WTC11 (cell line): ENCODE measurements at regions not wholly inside any gene's neighbourhood (a gene's known extent, or its start where the extent isn't known, plus 50 kb on each side); places are given as distances from the start of the nearest gene placed in this dataset.

Experiments used
- ATAC-seq: fragments of 200-7000 bp; cut with Tn5 transposase; 2 replicates; pipeline ENCODE4 v1.10.0; 2021; ENCODE audit warnings: mild to moderate bottlenecking, moderate library complexity
- CTCF ChIA-PET: fragments of 300-600 bp; sonication (Branson Sonifier 250); formaldehyde crosslinking; loops from one replicate; lab custom pipeline; 2021; ENCODE audit warnings: antibody characterized with exemption; lab: Charles Lee
- POLR2A ChIA-PET: fragments of 350-600 bp; sonication (Branson Sonifier 250); formaldehyde crosslinking; loops from one replicate; lab custom pipeline; 2021; ENCODE audit warnings: antibody characterized with exemption; lab: Charles Lee
- DNase-seq: peaks from one replicate; pipeline ENCODE4 v3.0.0; 2021; ENCODE audit warnings: low spot score
- H3K27ac Mint-ChIP-seq: 2 replicates; pipeline ENCODE4 v1.8.0; 2021; ENCODE audit warnings: mixed read lengths
- H3K27me3 Mint-ChIP-seq: 2 replicates; pipeline ENCODE4 v1.8.0; 2021; ENCODE audit warnings: low read depth, mild to moderate bottlenecking, moderate library complexity, mixed read lengths
- H3K36me3 Mint-ChIP-seq: 2 replicates; pipeline ENCODE4 v1.8.0; 2021; ENCODE audit warnings: mixed read lengths
- H3K4me1 Mint-ChIP-seq: 2 replicates; pipeline ENCODE4 v1.8.0; 2022; ENCODE audit warnings: mixed read lengths
- H3K4me3 Mint-ChIP-seq: 2 replicates; pipeline ENCODE4 v1.8.0; 2021; ENCODE audit warnings: mild to moderate bottlenecking, moderate library complexity, mixed read lengths
- H3K9me3 Mint-ChIP-seq: 2 replicates; pipeline ENCODE4 v1.8.0; 2021; ENCODE audit warnings: mixed read lengths
- AR ChIP-seq: fragments of 250-450 bp; sonication (Bioruptor Pico); IDR thresholded peaks from 2 replicates; pipeline ENCODE4 v1.9.0; 2021; ENCODE audit warnings: mild to moderate bottlenecking
- CREB1 ChIP-seq: sonication (generic); formaldehyde crosslinking; IDR thresholded peaks from 2 replicates; pipeline ENCODE4 v1.8.0; 2023; ENCODE audit warnings: mild to moderate bottlenecking, missing genetic modification reagents
- CREM ChIP-seq: sonication (generic); formaldehyde crosslinking; IDR thresholded peaks from 2 replicates; pipeline ENCODE4 v1.8.1; 2022; ENCODE audit warnings: mild to moderate bottlenecking, missing genetic modification reagents, moderate library complexity
- CTCF ChIP-seq: fragments of 200-600 bp; IDR thresholded peaks from 2 replicates; pipeline ENCODE4 v1.8.0; 2022; ENCODE audit warnings: antibody characterized with exemption
- ESRRA ChIP-seq: sonication (generic); formaldehyde crosslinking; IDR thresholded peaks from 2 replicates; pipeline ENCODE4 v1.8.1; 2022; ENCODE audit warnings: mild to moderate bottlenecking, missing genetic modification reagents, borderline replicate concordance
- NR2C2 ChIP-seq: sonication (generic); formaldehyde crosslinking; IDR thresholded peaks from 2 replicates; pipeline ENCODE4 v1.8.0; 2022; ENCODE audit warnings: mild to moderate bottlenecking, missing genetic modification reagents
- OVOL2 ChIP-seq: fragments of 250-450 bp; sonication (Bioruptor Pico); IDR thresholded peaks from 2 replicates; pipeline ENCODE4 v1.9.0; 2021; ENCODE audit warnings: mild to moderate bottlenecking, borderline replicate concordance
- SOX15 ChIP-seq: fragments of 250-450 bp; sonication (Bioruptor Pico); IDR thresholded peaks from 2 replicates; pipeline ENCODE4 v1.9.0; 2021; ENCODE audit warnings: mild to moderate bottlenecking
- TEAD4 ChIP-seq: sonication (generic); formaldehyde crosslinking; IDR thresholded peaks from 2 replicates; pipeline ENCODE4 v1.8.0; 2022; ENCODE audit warnings: mild to moderate bottlenecking, missing genetic modification reagents
- ZNF396 ChIP-seq: fragments of 250-450 bp; sonication (Bioruptor Pico); IDR thresholded peaks from 2 replicates; pipeline ENCODE4 v1.8.0; 2021; ENCODE audit warnings: mild to moderate bottlenecking, moderate library complexity, borderline replicate concordance
- TF ChIP-seq, protein P1 (sequence below): sonication (generic); formaldehyde crosslinking; IDR thresholded peaks from 2 replicates; pipeline ENCODE4 v1.8.0; 2023; ENCODE audit warnings: missing genetic modification reagents, mild to moderate bottlenecking, borderline replicate concordance
- TF ChIP-seq, protein P2 (sequence below): fragments of 250-450 bp; sonication (Bioruptor Pico); IDR thresholded peaks from 2 replicates; pipeline ENCODE4 v1.9.0; 2021; ENCODE audit warnings: moderate library complexity, mild to moderate bottlenecking, inconsistent platforms, borderline replicate concordance
- TF ChIP-seq, protein P3 (sequence below): sonication (generic); formaldehyde crosslinking; IDR thresholded peaks from 2 replicates; pipeline ENCODE4 v1.8.0; 2022; ENCODE audit warnings: mild to moderate bottlenecking, missing genetic modification reagents
- TF ChIP-seq, protein P4 (sequence below): sonication (generic); formaldehyde crosslinking; IDR thresholded peaks from 2 replicates; pipeline ENCODE4 v1.8.0; 2022; ENCODE audit warnings: mild to moderate bottlenecking, missing genetic modification reagents

- Mint-ChIP-seq H3K36me3 (peaks cover 5% of the 10 kb centered on the region; the same call in 1 of the 2 replicates), H3K4me1 (peaks cover 22% of the 10 kb centered on the region), H3K27me3 (no peaks in the 10 kb centered on the region), H3K27ac (no peak overlapping the region; the same call in 1 of the 2 replicates), H3K9me3 (peaks cover 7% of the 10 kb centered on the region), H3K4me3 (no peak overlapping the region)
- ATAC-seq: no peak
- TF ChIP-seq, protein P1, sequence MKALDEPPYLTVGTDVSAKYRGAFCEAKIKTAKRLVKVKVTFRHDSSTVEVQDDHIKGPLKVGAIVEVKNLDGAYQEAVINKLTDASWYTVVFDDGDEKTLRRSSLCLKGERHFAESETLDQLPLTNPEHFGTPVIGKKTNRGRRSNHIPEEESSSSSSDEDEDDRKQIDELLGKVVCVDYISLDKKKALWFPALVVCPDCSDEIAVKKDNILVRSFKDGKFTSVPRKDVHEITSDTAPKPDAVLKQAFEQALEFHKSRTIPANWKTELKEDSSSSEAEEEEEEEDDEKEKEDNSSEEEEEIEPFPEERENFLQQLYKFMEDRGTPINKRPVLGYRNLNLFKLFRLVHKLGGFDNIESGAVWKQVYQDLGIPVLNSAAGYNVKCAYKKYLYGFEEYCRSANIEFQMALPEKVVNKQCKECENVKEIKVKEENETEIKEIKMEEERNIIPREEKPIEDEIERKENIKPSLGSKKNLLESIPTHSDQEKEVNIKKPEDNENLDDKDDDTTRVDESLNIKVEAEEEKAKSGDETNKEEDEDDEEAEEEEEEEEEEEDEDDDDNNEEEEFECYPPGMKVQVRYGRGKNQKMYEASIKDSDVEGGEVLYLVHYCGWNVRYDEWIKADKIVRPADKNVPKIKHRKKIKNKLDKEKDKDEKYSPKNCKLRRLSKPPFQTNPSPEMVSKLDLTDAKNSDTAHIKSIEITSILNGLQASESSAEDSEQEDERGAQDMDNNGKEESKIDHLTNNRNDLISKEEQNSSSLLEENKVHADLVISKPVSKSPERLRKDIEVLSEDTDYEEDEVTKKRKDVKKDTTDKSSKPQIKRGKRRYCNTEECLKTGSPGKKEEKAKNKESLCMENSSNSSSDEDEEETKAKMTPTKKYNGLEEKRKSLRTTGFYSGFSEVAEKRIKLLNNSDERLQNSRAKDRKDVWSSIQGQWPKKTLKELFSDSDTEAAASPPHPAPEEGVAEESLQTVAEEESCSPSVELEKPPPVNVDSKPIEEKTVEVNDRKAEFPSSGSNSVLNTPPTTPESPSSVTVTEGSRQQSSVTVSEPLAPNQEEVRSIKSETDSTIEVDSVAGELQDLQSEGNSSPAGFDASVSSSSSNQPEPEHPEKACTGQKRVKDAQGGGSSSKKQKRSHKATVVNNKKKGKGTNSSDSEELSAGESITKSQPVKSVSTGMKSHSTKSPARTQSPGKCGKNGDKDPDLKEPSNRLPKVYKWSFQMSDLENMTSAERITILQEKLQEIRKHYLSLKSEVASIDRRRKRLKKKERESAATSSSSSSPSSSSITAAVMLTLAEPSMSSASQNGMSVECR (CRISPR knock-in tag): no peak
- no peak for TF ChIP-seq SOX15 (CRISPR knock-in tag)
- no peak for TF ChIP-seq CREB1
- TF ChIP-seq CREM (CRISPR knock-in tag): no peak
- TF ChIP-seq ZNF396 (CRISPR knock-in tag): no peak
- no peak for TF ChIP-seq CTCF
- no peak for TF ChIP-seq ESRRA (CRISPR knock-in tag)
- TF ChIP-seq, protein P2, sequence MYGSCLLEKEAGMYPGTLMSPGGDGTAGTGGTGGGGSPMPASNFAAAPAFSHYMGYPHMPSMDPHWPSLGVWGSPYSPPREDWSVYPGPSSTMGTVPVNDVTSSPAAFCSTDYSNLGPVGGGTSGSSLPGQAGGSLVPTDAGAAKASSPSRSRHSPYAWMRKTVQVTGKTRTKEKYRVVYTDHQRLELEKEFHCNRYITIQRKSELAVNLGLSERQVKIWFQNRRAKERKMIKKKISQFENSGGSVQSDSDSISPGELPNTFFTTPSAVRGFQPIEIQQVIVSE (CRISPR knock-in tag): no peak
- no peak for TF ChIP-seq TEAD4
- TF ChIP-seq, protein P3, sequence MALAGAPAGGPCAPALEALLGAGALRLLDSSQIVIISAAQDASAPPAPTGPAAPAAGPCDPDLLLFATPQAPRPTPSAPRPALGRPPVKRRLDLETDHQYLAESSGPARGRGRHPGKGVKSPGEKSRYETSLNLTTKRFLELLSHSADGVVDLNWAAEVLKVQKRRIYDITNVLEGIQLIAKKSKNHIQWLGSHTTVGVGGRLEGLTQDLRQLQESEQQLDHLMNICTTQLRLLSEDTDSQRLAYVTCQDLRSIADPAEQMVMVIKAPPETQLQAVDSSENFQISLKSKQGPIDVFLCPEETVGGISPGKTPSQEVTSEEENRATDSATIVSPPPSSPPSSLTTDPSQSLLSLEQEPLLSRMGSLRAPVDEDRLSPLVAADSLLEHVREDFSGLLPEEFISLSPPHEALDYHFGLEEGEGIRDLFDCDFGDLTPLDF: no peak
- TF ChIP-seq NR2C2: no peak
- TF ChIP-seq, protein P4, sequence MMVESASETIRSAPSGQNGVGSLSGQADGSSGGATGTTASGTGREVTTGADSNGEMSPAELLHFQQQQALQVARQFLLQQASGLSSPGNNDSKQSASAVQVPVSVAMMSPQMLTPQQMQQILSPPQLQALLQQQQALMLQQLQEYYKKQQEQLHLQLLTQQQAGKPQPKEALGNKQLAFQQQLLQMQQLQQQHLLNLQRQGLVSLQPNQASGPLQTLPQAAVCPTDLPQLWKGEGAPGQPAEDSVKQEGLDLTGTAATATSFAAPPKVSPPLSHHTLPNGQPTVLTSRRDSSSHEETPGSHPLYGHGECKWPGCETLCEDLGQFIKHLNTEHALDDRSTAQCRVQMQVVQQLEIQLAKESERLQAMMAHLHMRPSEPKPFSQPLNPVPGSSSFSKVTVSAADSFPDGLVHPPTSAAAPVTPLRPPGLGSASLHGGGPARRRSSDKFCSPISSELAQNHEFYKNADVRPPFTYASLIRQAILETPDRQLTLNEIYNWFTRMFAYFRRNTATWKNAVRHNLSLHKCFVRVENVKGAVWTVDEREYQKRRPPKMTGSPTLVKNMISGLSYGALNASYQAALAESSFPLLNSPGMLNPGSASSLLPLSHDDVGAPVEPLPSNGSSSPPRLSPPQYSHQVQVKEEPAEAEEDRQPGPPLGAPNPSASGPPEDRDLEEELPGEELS (CRISPR knock-in tag): no peak
- TF ChIP-seq OVOL2 (CRISPR knock-in tag): no peak
- no peak for TF ChIP-seq AR
- POLR2A ChIA-PET: no interaction called here
- CTCF ChIA-PET: no interaction called here
- no peak for DNase-seq
Measured at GRCh38 chr9:135289081-135289491, 190.5 kb upstream of the PPP1R26 start.
